GM23248 (cell line): ENCODE measurements at regions not wholly inside any gene's neighbourhood (a gene's known extent, or its start where the extent isn't known, plus 50 kb on each side); places are given as distances from the start of the nearest gene placed in this dataset.

Source experiments
- EZH2 ChIP-seq: fragments of 200-600 bp; sonication (generic); IDR thresholded peaks from 2 replicates; pipeline ENCODE4 v1.6.1; 2018; ENCODE audit warnings: antibody characterized with exemption, mild to moderate bottlenecking; ENCODE audit not compliant: insufficient read depth, poor library complexity, severe bottlenecking
- EZH2phosphoT487 ChIP-seq: fragments of 200-600 bp; sonication (generic); IDR thresholded peaks from 2 replicates; pipeline ENCODE4 v1.6.1; 2018; ENCODE audit warnings: antibody characterized with exemption, moderate library complexity, mild to moderate bottlenecking, low read depth; ENCODE audit not compliant: insufficient read depth

- no peak for TF ChIP-seq EZH2
- TF ChIP-seq EZH2phosphoT487, result no peak
Measured at GRCh38 chr1:60670302-60670701, 412.1 kb upstream of the NFIA start.
